Keratinocyte (primary cell): ENCODE measurements at regions not wholly inside any gene's neighbourhood (a gene's known extent, or its start where the extent isn't known, plus 50 kb on each side); places are given as distances from the start of the nearest gene placed in this dataset.

ENCODE experiments used
- DNase-seq: peaks from one replicate; pipeline ENCODE4 v3.0.0-alpha.2; 2011; ENCODE audit warnings: low read depth, missing footprints, low spot score
- FAIRE-seq: peaks from 2 replicates; lab custom pipeline; 2011; peaks lifted over from hg19 to GRCh38; lab: Jason Lieb, UNC
- H2AFZ ChIP-seq: 2 replicates; pipeline ENCODE4 v1.6.0; 2012; ENCODE audit warnings: low read length, control low read depth, inconsistent platforms; ENCODE audit not compliant: control insufficient read depth
- H3K27ac ChIP-seq: 2 replicates; pipeline ENCODE4 v1.5.1; 2011; ENCODE audit warnings: low read length; ENCODE audit not compliant: control insufficient read depth, insufficient read depth
- H3K27me3 ChIP-seq: 3 replicates; pipeline ENCODE4 v1.6.0; 2011; ENCODE audit warnings: low read length; ENCODE audit not compliant: control insufficient read depth, insufficient read depth; ENCODE audit errors: extremely low read depth
- H3K36me3 ChIP-seq, 2 experiments: 2 replicates in 1 of 2; 3 replicates in 1 of 2; pipeline ENCODE4 v1.5.1; 2011; ENCODE audit warnings: low read length in 2 of 2, mild to moderate bottlenecking in 1 of 2; ENCODE audit not compliant: control insufficient read depth in 2 of 2, insufficient read depth in 2 of 2; ENCODE audit errors: extremely low read depth in 1 of 2
- H3K4me1 ChIP-seq: 3 replicates; pipeline ENCODE4 v1.5.1; 2011; ENCODE audit warnings: low read length; ENCODE audit not compliant: control insufficient read depth, insufficient read depth; ENCODE audit errors: extremely low read depth
- H3K4me2 ChIP-seq: 3 replicates; pipeline ENCODE4 v1.6.0; 2011; ENCODE audit warnings: low read depth, low read length; ENCODE audit not compliant: control insufficient read depth, insufficient read depth; ENCODE audit errors: extremely low read depth
- H3K4me3 ChIP-seq, 3 experiments: fragments of 200-600 bp in 1 of 3; sonication (generic) in 1 of 3; 2 replicates in 2 of 3; 3 replicates in 1 of 3; pipeline ENCODE4 v1.5.1; 2011 to 2016; ENCODE audit warnings: low read length in 3 of 3, mild to moderate bottlenecking in 3 of 3, control low read depth in 2 of 3, inconsistent platforms in 1 of 3, low read depth in 1 of 3, mixed read lengths in 1 of 3, mixed run types in 1 of 3, moderate library complexity in 1 of 3; ENCODE audit not compliant: control insufficient read depth in 2 of 3, insufficient read depth in 2 of 3; ENCODE audit errors: extremely low read depth in 1 of 3
- H3K79me2 ChIP-seq: 2 replicates; pipeline ENCODE4 v1.6.0; 2012; ENCODE audit warnings: low read length; ENCODE audit not compliant: control insufficient read depth, insufficient read depth
- H3K9ac ChIP-seq: 3 replicates; pipeline ENCODE4 v1.6.0; 2011; ENCODE audit warnings: low read length; ENCODE audit not compliant: control insufficient read depth, insufficient read depth; ENCODE audit errors: extremely low read depth
- H3K9me1 ChIP-seq: 3 replicates; pipeline ENCODE4 v1.6.0; 2011; ENCODE audit warnings: low read length; ENCODE audit not compliant: control insufficient read depth, insufficient read depth; ENCODE audit errors: extremely low read depth
- H3K9me3 ChIP-seq: 2 replicates; pipeline ENCODE4 v1.5.1; 2012; ENCODE audit warnings: low read depth, low read length; ENCODE audit not compliant: control insufficient read depth
- H4K20me1 ChIP-seq: 3 replicates; pipeline ENCODE4 v1.6.0; 2011; ENCODE audit warnings: low read length; ENCODE audit not compliant: control insufficient read depth, insufficient read depth; ENCODE audit errors: extremely low read depth
- EZH2 ChIP-seq: IDR thresholded peaks from one replicate; pipeline ENCODE4 v1.6.1; 2012; ENCODE audit warnings: inconsistent platforms, mild to moderate bottlenecking, low read length, moderate library complexity
- dilution Hi-C: fragments of 300-500 bp; cut with MboI; formaldehyde crosslinking; loops from one replicate; pipeline ENCODE4 v1.7.0; 2020; ENCODE audit warnings: low sequenced_read_pairs; ENCODE audit not compliant: extremely low pct_ligation_motif_present
- TF ChIP-seq, protein P1 (sequence below), 3 experiments: IDR thresholded peaks in 1 of 3; conservative IDR thresholded peaks in 1 of 3; optimal IDR thresholded peaks in 1 of 3; 2 replicates in 2 of 3; 3 replicates in 1 of 3; pipeline versions ENCODE3 to v1.5.1; 2011; ENCODE audit warnings: low read length in 3 of 3, mild to moderate bottlenecking in 3 of 3, moderate library complexity in 2 of 3, control low read depth in 1 of 3, inconsistent platforms in 1 of 3; ENCODE audit not compliant: insufficient read depth in 2 of 3; ENCODE audit errors: extremely low read depth in 1 of 3

- DNase-seq (no peak), FAIRE-seq (no peak)
- Histone ChIP-seq H2AFZ (no peak overlapping the region), H3K4me3 (no peak overlapping the region), H3K27ac (no peak overlapping the region), H3K9me1 (no peaks in the 10 kb centered on the region), H3K36me3 (no peaks in the 10 kb centered on the region), H4K20me1 (no peaks in the 10 kb centered on the region), H3K9ac (no peak overlapping the region), H3K27me3 (no peaks in the 10 kb centered on the region), H3K9me3 (no peaks in the 10 kb centered on the region), H3K79me2 (no peaks in the 10 kb centered on the region), H3K4me2 (no peak overlapping the region), H3K4me1 (peaks cover 8% of the 10 kb centered on the region)
- dilution Hi-C loops, result loop anchor here (25.0 kb wide), 1 partner anchor 165 kb away; no protein-coding TSS in a partner anchor
- TF ChIP-seq EZH2, result no peak
- TF ChIP-seq, protein P1, sequence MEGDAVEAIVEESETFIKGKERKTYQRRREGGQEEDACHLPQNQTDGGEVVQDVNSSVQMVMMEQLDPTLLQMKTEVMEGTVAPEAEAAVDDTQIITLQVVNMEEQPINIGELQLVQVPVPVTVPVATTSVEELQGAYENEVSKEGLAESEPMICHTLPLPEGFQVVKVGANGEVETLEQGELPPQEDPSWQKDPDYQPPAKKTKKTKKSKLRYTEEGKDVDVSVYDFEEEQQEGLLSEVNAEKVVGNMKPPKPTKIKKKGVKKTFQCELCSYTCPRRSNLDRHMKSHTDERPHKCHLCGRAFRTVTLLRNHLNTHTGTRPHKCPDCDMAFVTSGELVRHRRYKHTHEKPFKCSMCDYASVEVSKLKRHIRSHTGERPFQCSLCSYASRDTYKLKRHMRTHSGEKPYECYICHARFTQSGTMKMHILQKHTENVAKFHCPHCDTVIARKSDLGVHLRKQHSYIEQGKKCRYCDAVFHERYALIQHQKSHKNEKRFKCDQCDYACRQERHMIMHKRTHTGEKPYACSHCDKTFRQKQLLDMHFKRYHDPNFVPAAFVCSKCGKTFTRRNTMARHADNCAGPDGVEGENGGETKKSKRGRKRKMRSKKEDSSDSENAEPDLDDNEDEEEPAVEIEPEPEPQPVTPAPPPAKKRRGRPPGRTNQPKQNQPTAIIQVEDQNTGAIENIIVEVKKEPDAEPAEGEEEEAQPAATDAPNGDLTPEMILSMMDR (optimal IDR thresholded peaks at IDR 0.05 in 1 of 3, IDR thresholded peaks at IDR 0.05 in 1 of 3, conservative IDR thresholded peaks at IDR 0.05 in 1 of 3; ENCODE audit: extremely low read depth in 1 of 3, insufficient read depth in 2 of 3, low read length in 3 of 3), result no peak
Measured at GRCh38 chr17:33972763-33973162, 282.3 kb upstream of the CCL2 start.

DNA sequence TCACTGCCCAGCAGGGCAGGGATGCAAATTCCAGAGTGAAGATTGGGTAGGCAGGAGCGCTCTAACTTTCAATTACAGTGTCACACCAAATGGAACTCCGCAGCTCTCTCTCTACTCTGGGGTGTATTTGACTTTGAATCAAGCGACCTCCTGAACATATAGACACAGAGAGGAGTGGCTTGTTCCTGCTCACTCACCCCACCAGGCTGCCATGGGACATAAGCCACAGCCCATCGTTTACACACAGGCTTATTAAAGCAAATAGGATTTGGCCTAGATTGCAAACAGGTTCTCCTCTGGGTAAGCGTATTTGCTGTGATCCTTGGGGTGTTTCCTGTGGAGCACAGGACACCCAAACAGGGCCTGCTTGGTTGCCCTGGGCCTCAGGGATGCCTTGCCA, 281.6 kb upstream of the CCL2 start:
- FAIRE-seq, result no peak

More for the DNA sequence above, 281.6 kb upstream of the CCL2 start:
- dilution Hi-C loops, result loop anchor here (25.0 kb wide), 1 partner anchor 164 kb away; no protein-coding TSS in a partner anchor
- Histone ChIP-seq H2AFZ (no peak overlapping the region), H3K9me3 (no peaks in the 10 kb centered on the region), H3K27me3 (no peaks in the 10 kb centered on the region), H3K79me2 (no peaks in the 10 kb centered on the region), H3K27ac (no peak overlapping the region), H3K4me2 (no peak overlapping the region), H3K9ac (no peak overlapping the region), H3K4me3 (no peak overlapping the region), H3K4me1 (peaks cover 9% of the 10 kb centered on the region), H3K9me1 (no peaks in the 10 kb centered on the region), H3K36me3 (no peaks in the 10 kb centered on the region), H4K20me1 (no peaks in the 10 kb centered on the region)
- no peak for DNase-seq
- TF ChIP-seq EZH2, result no peak
- TF ChIP-seq, protein P1 (optimal IDR thresholded peaks at IDR 0.05 in 1 of 3, IDR thresholded peaks at IDR 0.05 in 1 of 3, conservative IDR thresholded peaks at IDR 0.05 in 1 of 3; ENCODE audit: extremely low read depth in 1 of 3, insufficient read depth in 2 of 3, low read length in 3 of 3), result no peak
